ENCODE measurements at regions not wholly inside any gene's neighbourhood (a gene's known extent, or its start where the extent isn't known, plus 50 kb on each side); places are given as distances from the start of the nearest gene placed in this dataset.

GRCh38 chr13:68076046-68076445 is 845.9 kb upstream of the PCDH9 start:
- CTCF ChIA-PET (ENCODE audit: partially characterized antibody), result interaction anchor here (1.7 kb wide), 1 partner anchor 14 kb away, joined by 4 read pairs; no protein-coding TSS in a partner anchor
- H3K4me3 ChIP-seq (ENCODE audit: extremely low read depth in 1 of 4, insufficient read depth in 2 of 4, low read depth in 3 of 4, low read length in 4 of 4), result no peak overlapping the region
- no peak overlapping the region for H3K4ac ChIP-seq (replicated peaks; ENCODE audit: insufficient read length, low read depth, low read length)
- no peak overlapping the region for H3K56ac ChIP-seq (replicated peaks; ENCODE audit: insufficient read length, low read depth, low read length)
- no peaks in the 10 kb centered on the region for H3K79me1 ChIP-seq (ENCODE audit: low read depth, low read length)
- no peak overlapping the region for H2BK5ac ChIP-seq (ENCODE audit: low read depth, low read length)
- H4K20me1 ChIP-seq (replicated peaks in 1 of 2; ENCODE audit: control insufficient read depth in 1 of 2, insufficient read depth in 2 of 2, low read length in 2 of 2), result no peaks in the 10 kb centered on the region
- no peak overlapping the region for H2AK5ac ChIP-seq (ENCODE audit: low read depth, low read length)
- H2BK120ac ChIP-seq (replicated peaks; ENCODE audit: low read depth, low read length), result no peak overlapping the region
- H3K23ac ChIP-seq (ENCODE audit: insufficient read length), result no peak overlapping the region
- H3K36me3 ChIP-seq (ENCODE audit: control insufficient read depth in 2 of 4, insufficient read depth in 4 of 4, low read length in 3 of 4), result no peaks in the 10 kb centered on the region
- FAIRE-seq, result no peak
- no peaks in the 10 kb centered on the region for H3K79me2 ChIP-seq (ENCODE audit: control insufficient read depth in 1 of 2, insufficient read depth in 2 of 2, low read length in 2 of 2)
- H2BK15ac ChIP-seq (ENCODE audit: low read length), result no peak overlapping the region
- H3K4me2 ChIP-seq (ENCODE audit: insufficient read depth in 1 of 2, low read depth in 2 of 2, low read length in 2 of 2), result no peak overlapping the region
- H3K9ac ChIP-seq (replicated peaks in 1 of 4; ENCODE audit: extremely low read depth in 1 of 4, low read depth in 3 of 4, low read length in 3 of 4), result no peak overlapping the region
- no peak overlapping the region for H2BK20ac ChIP-seq (ENCODE audit: low read length)
- no peak overlapping the region for H4K8ac ChIP-seq (ENCODE audit: extremely low read depth, insufficient read depth, low read length)
- H3K23me2 ChIP-seq (ENCODE audit: low read depth, low read length), result no peaks in the 10 kb centered on the region
- 0 out of 2 replicates have a peak overlapping the region, but pooled peaks have one; percentile 3 for H2AFZ ChIP-seq (ENCODE audit: low read length)
- H3K4me1 ChIP-seq (replicated peaks in 1 of 4; ENCODE audit: control insufficient read depth in 3 of 4, insufficient read depth in 4 of 4, low read length in 3 of 4), result no peaks in the 10 kb centered on the region; a peak in 1 of 7 replicates
- no peak overlapping the region for H3K18ac ChIP-seq (ENCODE audit: extremely low read depth, low read length)
- H2BK12ac ChIP-seq (ENCODE audit: low read depth, low read length), result no peak overlapping the region
- no peaks in the 10 kb centered on the region for H3K9me3 ChIP-seq (ENCODE audit: insufficient read depth in 2 of 2, low read depth in 1 of 2, low read length in 1 of 2)
- POLR2A ChIA-PET (ENCODE audit: partially characterized antibody), result no interaction called here
- H3K27ac ChIP-seq (ENCODE audit: low read depth, low read length), result no peak overlapping the region
- no peak overlapping the region for H4K5ac ChIP-seq (ENCODE audit: insufficient read length, low read depth, low read length)
- 85% methylated on average over 8 of the region's 9 CpGs; no CpG with 5 or more reads in 1 of the 2 experiments for WGBS, 2 experiments (ENCODE audit: extremely low coverage in 1 of 2, insufficient coverage in 1 of 2, insufficient read length in 1 of 2, insufficient replicate concordance in 2 of 2, low coverage in 1 of 2, low lambda C conversion rate in 2 of 2, missing lambda C conversion rate in 1 of 2)
- H3K27me3 ChIP-seq (replicated peaks in 1 of 4; ENCODE audit: control insufficient read depth in 3 of 4, extremely low read depth in 1 of 4, insufficient read depth in 3 of 4, low read length in 3 of 4), result no peaks in the 10 kb centered on the region; a peak in 1 of 7 replicates
- no peak overlapping the region for H4K91ac ChIP-seq (replicated peaks; ENCODE audit: insufficient read length, low read length)
- no peak overlapping the region for H3K14ac ChIP-seq (ENCODE audit: insufficient read length)
- no peak for DNase-seq (ENCODE audit: low read depth in 1 of 2, low spot score in 2 of 2)
- TF ChIP-seq TAF1 (IDR thresholded peaks at IDR 0.05; ENCODE audit: low read depth, low read length) (no peak), JUND (IDR thresholded peaks at IDR 0.05; ENCODE audit: low read length) (no peak), GTF2F1 (IDR thresholded peaks at IDR 0.05; ENCODE audit: borderline replicate concordance, low read depth, low read length) (no peak), SP1 (IDR thresholded peaks at IDR 0.05; ENCODE audit: low read depth, low read length) (no peak), CHD1 (IDR thresholded peaks at IDR 0.05; ENCODE audit: low read depth, low read length) (no peak), CTBP2 (IDR thresholded peaks at IDR 0.05; ENCODE audit: borderline replicate concordance, insufficient read depth, insufficient read length, low read length) (no peak), ATF3 (IDR thresholded peaks at IDR 0.05; ENCODE audit: insufficient read depth, low read depth, low read length) (no peak), PHF8 (conservative IDR thresholded peaks at IDR 0.05; ENCODE audit: low read depth, low read length) (no peak), FOSL1 (IDR thresholded peaks at IDR 0.05; ENCODE audit: insufficient read depth, low read depth, low read length) (no peak), SRF (IDR thresholded peaks at IDR 0.05; ENCODE audit: low read depth, low read length) (no peak), SIX5 (IDR thresholded peaks at IDR 0.05; ENCODE audit: low read depth, low read length) (no peak), JUN (IDR thresholded peaks at IDR 0.05; ENCODE audit: low read depth, low read length) (no peak), EP300 (IDR thresholded peaks at IDR 0.05; ENCODE audit: borderline replicate concordance in 1 of 2, low read depth in 2 of 2, low read length in 2 of 2) (no peak), EGR1 (IDR thresholded peaks at IDR 0.05; ENCODE audit: borderline replicate concordance, low read depth, low read length) (no peak), TCF12 (IDR thresholded peaks at IDR 0.05; ENCODE audit: low read depth, low read length) (no peak)

Measured in H1 (cell line).